Activated T-helper 17 cell treated with anti-CD3 and anti-CD28 coated beads, Interleukin-2, amount 50 U/mL, for 72 hours (primary cell): ENCODE measurements at regions not wholly inside any gene's neighbourhood (a gene's known extent, or its start where the extent isn't known, plus 50 kb on each side); places are given as distances from the start of the nearest gene placed in this dataset.
"Not testable (repeated sequence)": the region's sequence is repeated elsewhere in the genome, so short reads cannot be mapped to it uniquely, and the experiment has no call there.

ENCODE experiments used
- ATAC-seq: fragments of 150-1000 bp; cut with Tn5 transposase; replicated peaks from 2 replicates; pipeline ENCODE4 v1.10.0; 2021; ENCODE audit warnings: mild to moderate bottlenecking, moderate library complexity
- H3K27ac Mint-ChIP-seq: one replicate; pipeline ENCODE4 v1.8.0; 2022; ENCODE audit warnings: mixed read lengths
- H3K27me3 Mint-ChIP-seq: one replicate; pipeline ENCODE4 v1.8.0; 2022; ENCODE audit warnings: mixed read lengths
- H3K36me3 Mint-ChIP-seq: one replicate; pipeline ENCODE4 v1.8.0; 2022; ENCODE audit warnings: low read depth, mild to moderate bottlenecking, mixed read lengths
- H3K4me1 Mint-ChIP-seq: one replicate; pipeline ENCODE4 v1.8.0; 2022; ENCODE audit warnings: mixed read lengths
- H3K4me3 Mint-ChIP-seq: one replicate; pipeline ENCODE4 v1.8.0; 2022; ENCODE audit warnings: mild to moderate bottlenecking, mixed read lengths
- H3K9me3 Mint-ChIP-seq: one replicate; pipeline ENCODE4 v1.8.0; 2022; ENCODE audit warnings: mixed read lengths

DNA sequence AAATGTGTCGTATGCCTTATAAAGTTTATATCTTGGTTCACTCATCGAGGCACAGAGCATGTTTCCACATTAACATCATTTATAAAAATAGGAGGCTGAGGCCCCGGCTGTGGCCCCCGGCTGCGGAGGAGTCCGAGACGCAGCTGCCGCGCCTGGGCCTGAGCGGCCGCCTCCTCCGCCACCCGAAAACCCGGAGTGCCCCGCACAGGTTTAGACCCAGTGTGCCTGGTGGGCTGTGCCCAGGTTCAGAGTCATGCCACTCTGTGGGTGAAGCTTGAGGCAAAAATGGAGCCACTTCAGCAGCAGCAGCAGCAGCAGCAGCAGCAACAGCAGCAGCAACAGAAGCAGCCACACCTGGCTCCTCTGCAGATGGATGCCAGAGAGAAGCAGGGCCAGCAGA is 299.2 kb upstream of the ADGRL2 start:
- not testable (repeated sequence) for H3K27ac Mint-ChIP-seq, H3K4me1 Mint-ChIP-seq, H3K36me3 Mint-ChIP-seq, H3K27me3 Mint-ChIP-seq, H3K9me3 Mint-ChIP-seq, H3K4me3 Mint-ChIP-seq
- peak; percentile 61 for ATAC-seq

DNA sequence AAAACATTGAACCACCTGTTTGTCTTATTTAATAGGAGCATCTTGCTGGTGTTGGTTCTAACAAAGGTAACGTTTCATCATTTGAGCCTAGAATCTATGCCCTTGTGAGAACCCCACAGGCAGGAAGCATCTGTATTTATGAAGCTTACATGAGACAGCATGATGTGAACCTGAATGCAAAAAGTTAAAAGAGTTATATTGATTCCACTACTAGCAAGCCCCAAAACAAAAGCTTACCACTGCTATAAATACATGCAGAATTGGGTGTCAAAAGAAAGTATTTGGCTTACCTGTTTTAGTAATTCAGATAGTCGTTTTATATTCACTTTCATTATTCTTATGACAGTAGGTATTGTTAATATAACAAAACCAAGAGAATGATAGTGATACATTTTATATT is 301.2 kb upstream of the ADGRL2 start:
- Mint-ChIP-seq H3K27me3 (no peaks in the 10 kb centered on the region), H3K9me3 (peaks cover 4% of the 10 kb centered on the region), H3K4me1 (no peaks in the 10 kb centered on the region), H3K27ac (no peak overlapping the region), H3K36me3 (no peaks in the 10 kb centered on the region), H3K4me3 (no peak overlapping the region)
- ATAC-seq = no peak

DNA sequence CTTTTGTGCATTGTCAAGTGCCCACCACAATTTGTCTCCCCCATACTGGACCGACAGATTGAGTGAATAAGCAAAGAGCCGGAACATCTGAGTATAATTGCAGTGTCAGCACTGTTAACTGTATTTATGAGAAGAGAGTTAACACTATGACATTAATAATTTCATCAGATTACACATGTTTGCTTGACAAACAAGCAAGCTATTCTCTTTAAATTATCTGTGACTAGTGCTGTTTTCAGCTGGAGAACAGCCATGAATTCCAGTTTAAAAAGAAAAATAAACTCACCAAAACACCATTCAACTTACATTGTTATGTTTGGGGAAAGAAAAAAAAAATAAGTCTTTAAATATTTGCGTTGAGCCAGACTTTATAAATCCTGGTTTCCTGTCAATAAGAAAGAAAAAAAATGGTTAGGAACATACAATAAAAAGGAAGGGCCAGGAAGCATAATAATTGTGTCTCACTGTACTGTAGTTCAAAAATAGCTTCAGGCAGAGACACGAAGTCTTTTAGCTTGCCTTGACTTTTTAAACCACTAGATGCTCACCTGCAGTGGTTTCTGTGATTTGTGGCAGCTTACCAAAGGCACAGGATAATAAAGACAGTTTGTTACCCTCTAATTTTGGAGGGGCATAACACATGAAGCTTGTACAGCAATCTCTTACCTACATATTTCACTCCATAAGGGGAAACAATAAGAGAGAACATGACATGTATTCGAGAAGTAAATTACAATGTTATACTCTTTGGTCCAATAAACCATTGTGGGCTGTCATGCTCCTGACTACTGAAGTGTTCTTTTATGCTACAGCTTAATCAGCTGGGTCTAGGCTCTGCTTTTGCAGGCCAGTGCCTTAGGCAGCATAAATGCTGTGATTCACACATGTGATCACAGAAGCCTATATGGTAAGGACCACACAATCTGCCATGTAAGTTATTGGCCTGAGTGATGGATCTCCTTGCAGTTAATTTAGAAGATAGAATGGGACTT is 302.0 kb upstream of the ADGRL2 start:
- Mint-ChIP-seq H3K27me3 (no peaks in the 10 kb centered on the region), H3K9me3 (peaks cover 4% of the 10 kb centered on the region), H3K4me1 (no peaks in the 10 kb centered on the region), H3K27ac (no peak overlapping the region), H3K4me3 (no peak overlapping the region), H3K36me3 (no peaks in the 10 kb centered on the region)
- no peak for ATAC-seq

DNA sequence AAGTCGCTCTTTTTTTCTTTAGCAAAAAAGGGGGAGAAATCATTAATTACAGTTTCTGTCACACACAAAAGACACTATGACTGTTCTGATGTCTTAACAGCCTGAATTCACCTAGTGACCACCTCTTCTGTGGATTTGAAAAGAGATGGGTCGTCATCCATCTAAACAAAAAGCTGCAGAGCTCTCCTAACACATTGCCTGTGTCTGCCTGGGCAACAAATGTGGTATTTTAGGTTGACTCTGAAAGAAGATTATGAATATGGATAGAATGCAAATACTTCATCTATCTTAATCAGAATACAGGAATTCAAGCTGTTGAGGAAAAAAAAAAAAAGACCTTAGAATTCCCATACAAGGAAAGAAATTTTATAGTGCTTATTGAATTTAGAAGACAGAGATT is 304.4 kb upstream of the ADGRL2 start:
- no peaks in the 10 kb centered on the region for H3K4me1 Mint-ChIP-seq
- no peak overlapping the region for H3K4me3 Mint-ChIP-seq
- H3K27me3 Mint-ChIP-seq = no peaks in the 10 kb centered on the region
- no peak overlapping the region for H3K27ac Mint-ChIP-seq
- ATAC-seq = no peak
- peaks cover 4% of the 10 kb centered on the region for H3K9me3 Mint-ChIP-seq
- no peaks in the 10 kb centered on the region for H3K36me3 Mint-ChIP-seq

DNA sequence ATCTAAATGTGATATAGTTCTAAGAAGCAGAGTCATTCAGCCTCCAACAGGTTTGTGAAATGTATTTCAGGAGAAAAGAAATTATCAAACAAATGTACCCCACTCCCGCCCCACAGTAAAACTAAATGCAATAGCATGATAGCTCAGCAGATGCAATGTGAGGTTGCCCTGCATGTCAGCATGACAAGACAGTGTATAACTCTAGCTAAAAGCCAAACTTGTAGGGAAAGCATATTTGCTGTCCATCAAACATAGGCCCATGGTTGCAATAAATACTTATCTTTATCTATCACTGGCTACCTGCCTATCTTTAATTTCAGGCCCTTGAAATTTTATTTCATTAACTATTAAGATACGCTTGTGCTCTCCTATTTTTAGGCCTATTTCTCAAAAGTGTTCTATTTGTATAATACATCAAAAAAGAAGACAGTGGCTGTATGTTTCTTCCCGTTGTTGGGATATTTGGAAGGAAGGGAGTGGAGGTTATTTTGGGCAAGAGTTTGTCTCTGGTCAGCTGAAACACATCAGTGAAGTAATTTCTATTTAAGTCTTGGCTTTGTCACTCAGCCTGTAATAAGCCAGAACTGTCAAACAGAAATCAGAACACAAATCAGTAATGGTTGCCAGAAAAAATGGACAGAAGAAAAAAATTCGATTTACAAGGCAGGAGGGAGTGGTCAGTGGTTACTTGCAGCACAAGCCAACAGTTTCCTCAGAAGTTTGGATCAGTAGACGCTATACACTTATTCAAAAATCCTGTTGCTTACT is 307.4 kb upstream of the ADGRL2 start:
- Mint-ChIP-seq H3K36me3 (no peaks in the 10 kb centered on the region), H3K27ac (no peak overlapping the region), H3K27me3 (no peaks in the 10 kb centered on the region), H3K9me3 (peaks cover 11% of the 10 kb centered on the region), H3K4me1 (no peaks in the 10 kb centered on the region), H3K4me3 (no peak overlapping the region)
- ATAC-seq = no peak

DNA sequence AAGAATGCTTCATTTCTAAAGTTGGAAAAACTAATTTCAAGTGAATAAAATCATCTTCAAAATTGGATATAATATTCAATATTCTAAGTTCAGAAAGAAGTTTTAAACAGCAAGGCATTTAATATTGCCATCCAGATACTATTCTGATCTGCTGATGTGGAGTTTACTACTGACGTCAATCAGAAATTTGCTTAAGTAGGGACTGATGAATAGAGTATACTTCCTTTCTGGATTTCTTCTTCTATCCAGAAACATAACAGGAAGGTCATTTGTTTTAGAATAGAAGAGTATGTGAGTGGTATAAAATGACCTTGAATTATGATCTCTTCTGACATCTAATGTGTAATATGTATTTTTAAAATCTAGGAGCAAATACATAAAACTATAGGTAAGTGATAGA is 308.1 kb upstream of the ADGRL2 start:
- peaks cover 11% of the 10 kb centered on the region for H3K9me3 Mint-ChIP-seq
- no peaks in the 10 kb centered on the region for H3K4me1 Mint-ChIP-seq
- H3K4me3 Mint-ChIP-seq = no peak overlapping the region
- no peaks in the 10 kb centered on the region for H3K27me3 Mint-ChIP-seq
- ATAC-seq = no peak
- H3K27ac Mint-ChIP-seq = no peak overlapping the region
- no peaks in the 10 kb centered on the region for H3K36me3 Mint-ChIP-seq

DNA sequence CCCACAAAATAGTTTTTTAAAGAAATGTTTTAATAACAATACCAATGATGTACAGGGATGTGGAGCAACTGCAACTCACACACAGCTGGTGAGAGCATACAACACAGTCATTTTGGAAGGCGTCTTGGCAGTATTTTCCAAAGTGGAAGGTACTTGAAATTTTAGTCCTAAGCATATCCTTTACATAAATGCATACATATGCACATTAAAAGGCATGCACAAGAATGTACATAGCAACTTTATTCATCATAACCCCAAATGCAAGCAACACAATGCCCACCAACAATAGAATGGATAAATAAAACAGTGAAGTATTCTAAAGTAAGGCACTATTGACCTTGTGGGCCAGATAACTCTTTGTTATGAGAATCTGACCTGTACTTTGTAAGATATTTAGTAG is 310.1 kb upstream of the ADGRL2 start:
- Mint-ChIP-seq H3K4me3 (no peak overlapping the region), H3K36me3 (no peaks in the 10 kb centered on the region), H3K9me3 (peaks cover 14% of the 10 kb centered on the region), H3K27ac (no peak overlapping the region), H3K4me1 (no peaks in the 10 kb centered on the region), H3K27me3 (no peaks in the 10 kb centered on the region)
- ATAC-seq = no peak

DNA sequence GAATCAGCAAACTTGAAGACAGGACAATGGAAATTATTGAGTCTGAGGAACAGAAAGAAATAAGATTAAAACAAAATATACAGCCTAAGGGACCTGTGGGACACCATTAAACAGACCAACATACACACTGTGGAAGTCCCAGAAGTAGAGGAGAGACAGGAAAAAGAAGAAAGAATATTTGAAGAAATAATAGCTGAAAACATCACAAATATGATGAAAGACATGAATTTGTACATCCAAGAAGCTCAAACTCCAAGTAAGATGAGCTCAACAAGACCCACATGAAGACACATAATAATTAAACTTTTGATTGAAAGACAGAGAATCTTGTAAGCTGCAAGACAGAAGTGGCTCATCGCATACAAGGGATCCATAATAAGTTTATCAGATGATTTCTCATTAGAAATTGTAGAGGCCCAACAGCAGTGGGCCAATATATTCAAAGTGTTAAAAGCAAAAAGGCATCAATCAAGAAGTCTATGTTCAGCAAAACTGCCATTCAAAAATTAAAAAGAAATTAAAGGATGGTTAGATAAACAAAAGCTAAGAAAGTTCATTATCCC is 311.3 kb upstream of the ADGRL2 start:
- Mint-ChIP-seq H3K4me1 (no peaks in the 10 kb centered on the region), H3K27me3 (no peaks in the 10 kb centered on the region), H3K9me3 (peaks cover 14% of the 10 kb centered on the region), H3K36me3 (no peaks in the 10 kb centered on the region), H3K4me3 (no peak overlapping the region), H3K27ac (no peak overlapping the region)
- ATAC-seq = no peak

DNA sequence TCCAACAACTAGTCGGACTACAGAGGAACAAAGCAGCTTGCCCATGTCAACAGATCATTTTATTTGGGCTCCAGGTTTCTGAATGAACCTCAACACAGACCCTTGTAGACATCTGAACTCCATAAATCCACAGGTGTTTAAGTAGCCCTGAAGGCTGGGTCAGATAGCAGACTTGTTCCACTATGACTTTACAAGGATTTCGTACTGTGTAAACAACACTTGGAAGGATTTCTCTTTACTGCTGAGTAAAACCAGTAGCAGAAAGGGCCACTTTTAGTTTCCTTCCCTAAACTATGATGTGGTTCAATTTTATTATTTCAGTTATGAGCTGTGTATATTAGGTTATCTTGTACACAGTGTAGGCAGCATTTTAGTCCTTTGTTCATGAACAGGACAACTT is 316.4 kb upstream of the ADGRL2 start:
- Mint-ChIP-seq H3K36me3 (no peaks in the 10 kb centered on the region), H3K27ac (no peak overlapping the region), H3K9me3 (peaks cover 9% of the 10 kb centered on the region), H3K4me1 (no peaks in the 10 kb centered on the region), H3K27me3 (no peaks in the 10 kb centered on the region), H3K4me3 (no peak overlapping the region)
- no peak for ATAC-seq

DNA sequence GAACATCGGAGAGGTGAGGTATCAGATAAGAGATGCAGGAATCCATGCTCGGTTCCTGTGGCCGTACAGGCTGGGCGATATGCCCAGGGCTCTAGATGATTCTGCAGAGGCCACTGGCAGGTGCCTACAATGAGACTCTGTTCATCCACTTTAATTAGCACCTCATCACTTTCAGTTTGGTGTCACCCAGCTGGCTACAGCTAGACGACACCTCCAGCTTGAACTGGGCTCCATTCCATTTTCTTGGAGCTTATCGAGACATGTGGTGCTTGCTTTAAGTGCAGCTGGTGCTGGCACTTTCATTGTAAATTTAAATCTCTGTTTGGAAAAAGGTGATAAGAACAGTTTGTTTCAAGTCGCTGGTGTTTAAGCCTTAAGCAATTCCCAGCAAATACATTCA is 322.5 kb upstream of the ADGRL2 start:
- Mint-ChIP-seq H3K4me1 (no peaks in the 10 kb centered on the region), H3K36me3 (no peaks in the 10 kb centered on the region), H3K27me3 (no peaks in the 10 kb centered on the region), H3K27ac (no peak overlapping the region), H3K9me3 (peaks cover 4% of the 10 kb centered on the region), H3K4me3 (no peak overlapping the region)
- ATAC-seq = no peak

DNA sequence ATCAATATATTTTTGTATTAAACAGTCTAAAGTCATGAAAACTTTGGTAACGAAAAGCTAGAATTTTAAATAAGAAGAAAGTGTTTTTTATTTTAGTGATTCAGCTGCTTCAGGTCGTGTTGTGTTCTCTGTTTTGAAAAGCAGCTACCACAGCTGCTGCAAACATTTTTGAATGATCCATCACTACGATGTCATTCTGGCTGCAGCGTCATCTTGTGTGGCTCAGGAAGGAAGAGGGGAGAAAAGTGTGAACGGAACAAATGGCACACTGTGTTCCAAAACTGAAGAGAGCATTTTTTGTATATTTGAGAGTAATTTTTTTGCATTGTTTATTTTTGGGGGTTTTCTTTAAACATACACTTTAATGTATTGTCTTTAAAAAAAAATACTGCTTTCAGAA is 323.0 kb upstream of the ADGRL2 start:
- no peak overlapping the region for H3K27ac Mint-ChIP-seq
- peaks cover 4% of the 10 kb centered on the region for H3K9me3 Mint-ChIP-seq
- H3K4me3 Mint-ChIP-seq = no peak overlapping the region
- no peak for ATAC-seq
- H3K27me3 Mint-ChIP-seq = no peaks in the 10 kb centered on the region
- H3K36me3 Mint-ChIP-seq = no peaks in the 10 kb centered on the region
- H3K4me1 Mint-ChIP-seq = no peaks in the 10 kb centered on the region

DNA sequence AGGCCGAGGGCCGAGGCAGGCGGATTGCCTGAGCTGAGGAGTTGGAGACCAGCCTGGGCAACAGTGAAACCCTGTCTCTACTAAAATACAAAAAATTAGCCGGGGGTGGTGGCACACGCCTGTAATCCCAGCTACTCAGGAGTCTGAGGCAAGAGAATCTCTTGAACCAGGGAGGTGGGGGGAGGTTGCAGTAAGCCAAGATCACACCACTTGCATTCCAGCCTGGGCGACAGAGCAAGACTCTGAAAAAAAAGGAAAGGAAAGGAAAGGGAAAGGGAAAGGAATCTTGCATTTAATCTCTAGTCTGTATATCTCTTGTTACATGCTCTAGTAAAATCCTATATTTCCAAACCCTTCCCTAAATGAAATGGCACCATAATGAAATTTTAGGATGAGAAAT is 328.3 kb upstream of the ADGRL2 start:
- no peaks in the 10 kb centered on the region for H3K27me3 Mint-ChIP-seq

DNA sequence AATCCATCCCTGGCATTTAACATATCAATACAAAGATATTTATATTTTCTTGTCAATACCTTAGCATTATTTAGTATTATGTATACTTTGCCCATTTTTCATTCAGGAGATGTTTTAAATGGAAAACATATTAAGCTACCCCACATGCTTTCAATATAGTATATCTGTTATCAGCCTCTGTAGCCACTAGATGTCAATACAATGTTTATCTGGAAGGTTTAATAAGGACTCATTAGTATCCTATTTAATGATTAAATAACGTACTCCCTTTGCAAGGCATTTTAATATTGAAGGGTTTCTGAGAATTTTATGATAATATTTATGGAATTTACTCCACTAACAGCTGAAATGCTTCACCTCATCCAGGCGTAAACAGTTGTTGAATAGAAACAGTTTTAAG is 329.5 kb upstream of the ADGRL2 start:
- ATAC-seq = no peak
- no peaks in the 10 kb centered on the region for H3K36me3 Mint-ChIP-seq
- H3K9me3 Mint-ChIP-seq = no peaks in the 10 kb centered on the region
- H3K27ac Mint-ChIP-seq = no peak overlapping the region
- H3K27me3 Mint-ChIP-seq = no peaks in the 10 kb centered on the region
- H3K4me3 Mint-ChIP-seq = no peak overlapping the region
- no peaks in the 10 kb centered on the region for H3K4me1 Mint-ChIP-seq

More for the DNA sequence above, 328.3 kb upstream of the ADGRL2 start:
- no peak for ATAC-seq
- Mint-ChIP-seq H3K4me1 (no peaks in the 10 kb centered on the region), H3K36me3 (no peaks in the 10 kb centered on the region), H3K27ac (no peak overlapping the region), H3K9me3 (peaks cover 4% of the 10 kb centered on the region), H3K4me3 (no peak overlapping the region)

DNA sequence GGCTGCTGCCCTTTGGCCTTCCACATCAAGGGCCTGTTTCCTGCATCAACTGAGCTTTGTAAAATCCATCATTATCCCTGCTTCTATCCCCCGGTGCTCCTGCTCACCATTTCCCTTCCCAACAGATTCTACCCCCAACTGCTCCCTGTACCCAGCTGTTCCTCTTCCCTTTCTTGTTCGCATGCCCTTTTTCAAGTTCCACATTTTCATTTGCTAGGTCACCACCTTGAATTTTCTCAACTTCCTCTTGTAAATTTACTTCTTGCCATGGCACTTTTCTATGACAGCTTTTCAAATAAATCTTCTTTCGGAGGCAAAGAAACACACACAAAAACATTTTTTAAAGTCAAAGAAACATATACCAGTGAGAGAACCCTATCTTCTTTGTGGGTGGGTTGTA is 330.5 kb upstream of the ADGRL2 start:
- Mint-ChIP-seq H3K4me3 (no peak overlapping the region), H3K9me3 (no peaks in the 10 kb centered on the region), H3K27me3 (no peaks in the 10 kb centered on the region), H3K36me3 (no peaks in the 10 kb centered on the region), H3K27ac (no peak overlapping the region), H3K4me1 (no peaks in the 10 kb centered on the region)
- ATAC-seq = no peak

DNA sequence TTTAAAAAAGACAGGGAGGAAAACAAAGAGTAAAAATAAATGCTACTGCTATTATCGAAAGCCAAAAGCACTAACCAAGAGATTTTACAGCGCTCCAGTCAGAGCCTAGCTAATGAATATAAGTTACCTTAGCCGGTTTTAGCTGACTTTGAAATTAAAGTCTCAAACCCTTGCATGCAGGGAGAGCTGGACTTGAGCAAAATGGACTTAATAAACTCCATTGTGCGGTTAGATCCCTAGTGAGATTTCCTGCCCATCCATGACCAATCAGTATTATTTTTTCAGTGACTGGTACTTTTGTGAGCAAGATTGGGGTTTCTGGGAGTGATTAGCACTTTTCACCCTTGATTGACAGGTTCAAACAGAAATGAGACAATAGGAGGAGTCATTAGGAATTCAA is 333.4 kb upstream of the ADGRL2 start:
- ATAC-seq = no peak
- H3K27me3 Mint-ChIP-seq = no peaks in the 10 kb centered on the region
- no peaks in the 10 kb centered on the region for H3K36me3 Mint-ChIP-seq
- no peak overlapping the region for H3K27ac Mint-ChIP-seq
- no peaks in the 10 kb centered on the region for H3K9me3 Mint-ChIP-seq
- H3K4me3 Mint-ChIP-seq = no peak overlapping the region
- H3K4me1 Mint-ChIP-seq = no peaks in the 10 kb centered on the region
